CD4-positive, alpha-beta T cell treated with Interleukin-2 at 100 ng/mL for 4 hours (primary cell): ENCODE measurements at regions not wholly inside any gene's neighbourhood (a gene's known extent, or its start where the extent isn't known, plus 50 kb on each side); places are given as distances from the start of the nearest gene placed in this dataset.

Experiments
- DNase-seq: peaks from one replicate; pipeline ENCODE4 v3.0.0-alpha.2; 2020; ENCODE audit warnings: low spot score

GRCh38 chr6:145161501-145161900, 573.8 kb downstream of the EPM2A start:
- no peak for DNase-seq

- no peak for DNase-seq
Observed at GRCh38 chr6:145169726-145170224, 565.5 kb downstream of the EPM2A start.

GRCh38 chr6:145175470-145175869, 559.9 kb downstream of the EPM2A start:
- no peak for DNase-seq

- DNase-seq, result no peak
Observed at GRCh38 chr6:145178391-145178790, 556.9 kb downstream of the EPM2A start.

GRCh38 chr6:145187491-145188206, 547.7 kb downstream of the EPM2A start:
- no peak for DNase-seq

- no peak for DNase-seq
Observed at GRCh38 chr6:145189836-145190235, 545.5 kb downstream of the EPM2A start.

- DNase-seq, result no peak
Observed at GRCh38 chr6:145194389-145194788, 540.9 kb downstream of the EPM2A start.

- DNase-seq, result no peak
Observed at GRCh38 chr6:145199961-145200360, 535.4 kb downstream of the EPM2A start.

- DNase-seq, result no peak
Observed at GRCh38 chr6:145204301-145204700, 531.0 kb downstream of the EPM2A start.

- no peak for DNase-seq
Observed at GRCh38 chr6:145206247-145206907, 528.9 kb downstream of the EPM2A start.

GRCh38 chr6:145208474-145208873, 526.8 kb downstream of the EPM2A start:
- DNase-seq, result no peak

- no peak for DNase-seq
Observed at GRCh38 chr6:145209272-145209671, 526.0 kb downstream of the EPM2A start.

GRCh38 chr6:145212813-145213212, 522.5 kb downstream of the EPM2A start:
- DNase-seq, result no peak

- no peak for DNase-seq
Observed at GRCh38 chr6:145213614-145214013, 521.7 kb downstream of the EPM2A start.

GRCh38 chr6:145214570-145214969, 520.8 kb downstream of the EPM2A start:
- peak; percentile 26 for DNase-seq

GRCh38 chr6:145224450-145224849, 510.9 kb downstream of the EPM2A start:
- DNase-seq, result no peak

GRCh38 chr6:145225500-145225899, 509.8 kb downstream of the EPM2A start:
- no peak for DNase-seq

GRCh38 chr6:145227593-145227992, 507.7 kb downstream of the EPM2A start:
- DNase-seq, result no peak

- DNase-seq, result no peak
Observed at GRCh38 chr6:145228962-145229582, 506.2 kb downstream of the EPM2A start.

- DNase-seq, result no peak
Observed at GRCh38 chr6:145233955-145234354, 501.4 kb downstream of the EPM2A start.

GRCh38 chr6:145235207-145235606, 500.1 kb downstream of the EPM2A start:
- no peak for DNase-seq

- DNase-seq, result no peak
Observed at GRCh38 chr6:145238787-145239186, 496.5 kb downstream of the EPM2A start.

- DNase-seq, result no peak
Observed at GRCh38 chr6:145241039-145241438, 494.3 kb downstream of the EPM2A start.
